GM18498 (cell line): ENCODE measurements at regions not wholly inside any gene's neighbourhood (a gene's known extent, or its start where the extent isn't known, plus 50 kb on each side); places are given as distances from the start of the nearest gene placed in this dataset.
A peak's percentile ranks its signal among the peaks of the same experiment; 100 is the strongest.

ENCODE experiments used
- ATAC-seq: cut with Tn5 transposase; IDR thresholded peaks from one replicate; pipeline ENCODE4 v1.9.1; 2021; ENCODE audit warnings: mild to moderate bottlenecking, moderate library complexity; ENCODE audit not compliant: unreplicated experiment

- no peak for ATAC-seq
Observed at GRCh38 chr14:44154874-44155273, 352.2 kb downstream of the FSCB start.

- ATAC-seq: no peak
Observed at GRCh38 chr14:44154446-44154845, 352.6 kb downstream of the FSCB start.

- ATAC-seq: no peak
Observed at GRCh38 chr14:44151130-44151820, 355.8 kb downstream of the FSCB start.

GRCh38 chr14:44149597-44149996 is 357.5 kb downstream of the FSCB start:
- peak; percentile 61 for ATAC-seq

- no peak for ATAC-seq
Observed at GRCh38 chr14:44142006-44142405, 365.1 kb downstream of the FSCB start.

- ATAC-seq: no peak
Observed at GRCh38 chr14:44135972-44136371, 371.1 kb downstream of the FSCB start.

- ATAC-seq: no peak
Observed at GRCh38 chr14:44131861-44132260, 375.2 kb downstream of the FSCB start.

GRCh38 chr14:44113769-44114730 is 393.0 kb downstream of the FSCB start:
- ATAC-seq: peak; percentile 55

GRCh38 chr14:44112774-44113460 is 394.2 kb downstream of the FSCB start:
- peak; percentile 24 for ATAC-seq

- ATAC-seq: no peak
Observed at GRCh38 chr14:44109036-44109435, 398.0 kb downstream of the FSCB start.

GRCh38 chr14:44108601-44109000 is 398.5 kb downstream of the FSCB start:
- no peak for ATAC-seq

- ATAC-seq: no peak
Observed at GRCh38 chr14:44107156-44107555, 399.9 kb downstream of the FSCB start.

GRCh38 chr14:44099743-44100488 is 407.2 kb downstream of the FSCB start:
- no peak for ATAC-seq

- ATAC-seq: no peak
Observed at GRCh38 chr14:44081146-44081545, 425.9 kb downstream of the FSCB start.

GRCh38 chr14:44070046-44070445 is 437.0 kb downstream of the FSCB start:
- no peak for ATAC-seq

- ATAC-seq: no peak
Observed at GRCh38 chr14:44053422-44053821, 453.7 kb downstream of the FSCB start.

- ATAC-seq: no peak
Observed at GRCh38 chr14:44041700-44042099, 465.4 kb downstream of the FSCB start.

GRCh38 chr14:44040561-44040960 is 466.5 kb downstream of the FSCB start:
- no peak for ATAC-seq

- no peak for ATAC-seq
Observed at GRCh38 chr14:44036248-44036647, 470.8 kb downstream of the FSCB start.

GRCh38 chr14:44035707-44036106 is 471.4 kb downstream of the FSCB start:
- no peak for ATAC-seq
